H9 (cell line): ENCODE measurements at regions not wholly inside any gene's neighbourhood (a gene's known extent, or its start where the extent isn't known, plus 50 kb on each side); places are given as distances from the start of the nearest gene placed in this dataset.

Source experiments
- DNase-seq: peaks from one replicate; pipeline ENCODE4 v3.0.0-alpha.2; 2017
- H2AFZ ChIP-seq: one replicate; pipeline ENCODE4 v1.6.1; 2013; ENCODE audit warnings: mild to moderate bottlenecking, low read length, control low read depth, moderate library complexity
- H2AK5ac ChIP-seq: 2 replicates; pipeline ENCODE4 v1.6.1; 2013; ENCODE audit warnings: low read length, control low read depth, mixed read lengths; ENCODE audit not compliant: insufficient read length
- H2BK120ac ChIP-seq: one replicate; pipeline ENCODE4 v1.6.1; 2013; ENCODE audit warnings: low read depth, mild to moderate bottlenecking, low read length, control low read depth, inconsistent platforms; ENCODE audit not compliant: poor library complexity, severe bottlenecking
- H2BK12ac ChIP-seq: 2 replicates; pipeline ENCODE4 v1.6.1; 2013; ENCODE audit warnings: low read length, control low read depth, mixed read lengths, low read depth; ENCODE audit not compliant: insufficient read length
- H2BK15ac ChIP-seq: 2 replicates; pipeline ENCODE4 v1.6.1; 2013; ENCODE audit warnings: low read depth, low read length, control low read depth
- H2BK20ac ChIP-seq: one replicate; pipeline ENCODE4 v1.6.1; 2013; ENCODE audit warnings: low read depth, mild to moderate bottlenecking, low read length, control low read depth, inconsistent platforms; ENCODE audit not compliant: poor library complexity, severe bottlenecking
- H2BK5ac ChIP-seq: 2 replicates; pipeline ENCODE4 v1.6.1; 2013; ENCODE audit warnings: low read length, control low read depth, mixed read lengths; ENCODE audit not compliant: insufficient read length
- H3K14ac ChIP-seq: 2 replicates; pipeline ENCODE4 v1.6.1; 2013; ENCODE audit warnings: low read length, control low read depth; ENCODE audit not compliant: insufficient read depth
- H3K18ac ChIP-seq: 2 replicates; pipeline ENCODE4 v1.6.1; 2013; ENCODE audit warnings: low read depth, mild to moderate bottlenecking, mixed read lengths, low read length, control low read depth; ENCODE audit not compliant: insufficient read length
- H3K23ac ChIP-seq: 2 replicates; pipeline ENCODE4 v1.6.1; 2013; ENCODE audit warnings: low read length, control low read depth, mixed read lengths, low read depth; ENCODE audit not compliant: insufficient read length
- H3K23me2 ChIP-seq: 2 replicates; pipeline ENCODE4 v1.6.1; 2013; ENCODE audit warnings: low read depth, mild to moderate bottlenecking, mixed read lengths, low read length, control low read depth; ENCODE audit not compliant: insufficient read length, poor library complexity, severe bottlenecking
- H3K27ac ChIP-seq: 2 replicates; pipeline ENCODE4 v1.5.1; 2013; ENCODE audit warnings: low read length, control low read depth, mixed read lengths, low read depth; ENCODE audit not compliant: insufficient read length
- H3K27me3 ChIP-seq: 2 replicates; pipeline ENCODE4 v1.6.1; 2013; ENCODE audit warnings: low read length, control low read depth, inconsistent platforms; ENCODE audit not compliant: insufficient read depth
- H3K4ac ChIP-seq: 2 replicates; pipeline ENCODE4 v1.6.1; 2013; ENCODE audit warnings: low read depth, mild to moderate bottlenecking, control low read depth, inconsistent platforms, low read length, moderate library complexity
- H3K4me1 ChIP-seq: 2 replicates; pipeline ENCODE4 v1.6.1; 2013; ENCODE audit warnings: low read length, control low read depth, inconsistent platforms; ENCODE audit not compliant: insufficient read depth
- H3K4me2 ChIP-seq: 2 replicates; pipeline ENCODE4 v1.6.1; 2013; ENCODE audit warnings: low read length, control low read depth, mixed read lengths; ENCODE audit not compliant: insufficient read length, insufficient read depth
- H3K56ac ChIP-seq: 2 replicates; pipeline ENCODE4 v1.6.1; 2013; ENCODE audit warnings: low read depth, mild to moderate bottlenecking, mixed read lengths, low read length, control low read depth; ENCODE audit not compliant: insufficient read length
- H3K79me1 ChIP-seq: 2 replicates; pipeline ENCODE4 v1.6.1; 2013; ENCODE audit warnings: low read depth, mild to moderate bottlenecking, moderate library complexity, low read length, control low read depth, inconsistent platforms; ENCODE audit not compliant: insufficient read depth, poor library complexity, severe bottlenecking
- H3K79me2 ChIP-seq: 2 replicates; pipeline ENCODE4 v1.6.1; 2013; ENCODE audit warnings: low read length, control low read depth, inconsistent platforms; ENCODE audit not compliant: insufficient read depth
- H3K9ac ChIP-seq: 2 replicates; pipeline ENCODE4 v1.6.1; 2013; ENCODE audit warnings: low read length, control low read depth, mixed read lengths; ENCODE audit not compliant: insufficient read length; ENCODE audit errors: extremely low read depth
- H3K9me3 ChIP-seq: one replicate; pipeline ENCODE4 v1.6.1; 2013; ENCODE audit warnings: low read depth, low read length, inconsistent platforms; ENCODE audit not compliant: control insufficient read depth
- H3T11ph ChIP-seq: one replicate; pipeline ENCODE4 v1.6.1; 2013; ENCODE audit warnings: mild to moderate bottlenecking, low read length, control low read depth, inconsistent platforms
- H4K20me1 ChIP-seq: one replicate; pipeline ENCODE4 v1.6.1; 2013; ENCODE audit not compliant: control insufficient read depth, insufficient read length, insufficient read depth
- H4K5ac ChIP-seq: 2 replicates; pipeline ENCODE4 v1.6.1; 2013; ENCODE audit warnings: low read depth, mild to moderate bottlenecking, mixed read lengths, low read length, control low read depth; ENCODE audit not compliant: insufficient read length
- H4K8ac ChIP-seq: replicated peaks from 2 replicates; pipeline ENCODE4 v1.6.1; 2013; ENCODE audit warnings: low read length, control low read depth, mixed read lengths, low read depth; ENCODE audit not compliant: insufficient read length
- H4K91ac ChIP-seq: 2 replicates; pipeline ENCODE4 v1.6.1; 2013; ENCODE audit warnings: low read depth, mild to moderate bottlenecking, moderate library complexity, mixed read lengths, low read length, control low read depth; ENCODE audit not compliant: insufficient read length
- H3K27ac Mint-ChIP-seq, 3 experiments: 2 replicates in 2 of 3; 3 replicates in 1 of 3; pipeline ENCODE4 v1.8.0; 2020 to 2021; ENCODE audit warnings: mixed read lengths in 3 of 3, mild to moderate bottlenecking in 1 of 3, moderate library complexity in 1 of 3
- H3K27me3 Mint-ChIP-seq: 2 replicates; pipeline ENCODE4 v1.8.0; 2021; ENCODE audit warnings: low read depth, mild to moderate bottlenecking, moderate library complexity, mixed read lengths
- H3K36me3 Mint-ChIP-seq, 3 experiments: 2 replicates in 2 of 3; 3 replicates in 1 of 3; pipeline ENCODE4 v1.8.0; 2020 to 2021; ENCODE audit warnings: low read depth in 3 of 3, mixed read lengths in 3 of 3; ENCODE audit not compliant: insufficient read depth in 1 of 3
- H3K4me1 Mint-ChIP-seq, 2 experiments: 2 replicates each; pipeline ENCODE4 v1.8.0; 2020; ENCODE audit warnings: mixed read lengths in 2 of 2
- H3K4me3 Mint-ChIP-seq, 2 experiments: 2 replicates in 1 of 2; 3 replicates in 1 of 2; pipeline ENCODE4 v1.8.0; 2020 to 2021; ENCODE audit warnings: mild to moderate bottlenecking in 2 of 2, mixed read lengths in 2 of 2, moderate library complexity in 1 of 2
- H3K9me3 Mint-ChIP-seq, 2 experiments: 2 replicates in 1 of 2; 3 replicates in 1 of 2; pipeline ENCODE4 v1.8.0; 2020; ENCODE audit warnings: mild to moderate bottlenecking in 2 of 2, mixed read lengths in 2 of 2, moderate library complexity in 1 of 2
- CTCF ChIP-seq: fragments of 200-600 bp; sonication (generic); conservative IDR thresholded peaks from 3 replicates; pipeline ENCODE4 v1.8.0; 2021; ENCODE audit warnings: antibody characterized with exemption, mild to moderate bottlenecking
- WGBS: extraction: QIAGEN DNeasy Blood & Tissue Kit; methylation state at CpG from one replicate; pipeline ENCODE4 v1.1.7; 2013; ENCODE audit warnings: missing lambda C conversion rate, low lambda C conversion rate, mixed read lengths; ENCODE audit not compliant: insufficient read length; ENCODE audit errors: extremely low coverage; 5-methylcytosine and 5-hydroxymethylcytosine counted together

- H3K4me3 Mint-ChIP-seq: no peak overlapping the region
- no peak overlapping the region for H2BK20ac ChIP-seq
- H2BK15ac ChIP-seq: no peak overlapping the region
- H2BK12ac ChIP-seq: no peak overlapping the region
- H3K18ac ChIP-seq: no peak overlapping the region
- DNase-seq: no peak
- no peak overlapping the region for H3K9ac ChIP-seq
- H3K4me2 ChIP-seq: no peak overlapping the region
- no peak overlapping the region for H3K56ac ChIP-seq
- TF ChIP-seq CTCF: no peak
- no CpG with 5 or more reads among the region's 6 CpGs for WGBS
- no peaks in the 10 kb centered on the region for H3K9me3 ChIP-seq
- H2AK5ac ChIP-seq: no peak overlapping the region
- no peak overlapping the region for H2BK5ac ChIP-seq
- H4K8ac ChIP-seq: no peak overlapping the region
- no peaks in the 10 kb centered on the region for H4K20me1 ChIP-seq
- no peak overlapping the region for H3K27ac ChIP-seq
- H3K27ac Mint-ChIP-seq: no peak overlapping the region
- H3K14ac ChIP-seq: no peak overlapping the region
- H4K91ac ChIP-seq: no peak overlapping the region
- no peaks in the 10 kb centered on the region; the same call in 1 of the 2 replicates for H3K27me3 Mint-ChIP-seq
- no peak overlapping the region for H2AFZ ChIP-seq
- H3K23me2 ChIP-seq: no peaks in the 10 kb centered on the region
- no peak overlapping the region for H3K4ac ChIP-seq
- no peaks in the 10 kb centered on the region for H3K27me3 ChIP-seq
- H3K9me3 Mint-ChIP-seq: peaks cover 0 to 4% of the 10 kb centered on the region in 2 experiments; a peak in 1 of 5 replicates
- H4K5ac ChIP-seq: no peak overlapping the region
- H3K79me2 ChIP-seq: no peaks in the 10 kb centered on the region
- H3K36me3 Mint-ChIP-seq: no peaks in the 10 kb centered on the region
- no peak overlapping the region for H3K23ac ChIP-seq
- H3K4me1 Mint-ChIP-seq: peaks cover 10% of the 10 kb centered on the region in 2 experiments
- H3K4me1 ChIP-seq: no peaks in the 10 kb centered on the region
- no peaks in the 10 kb centered on the region for H3K79me1 ChIP-seq
- H3T11ph ChIP-seq: no peak overlapping the region
- H2BK120ac ChIP-seq: no peak overlapping the region
These were observed 119.0 kb upstream of the WDR17 start for GRCh38 chr4:175946472-175947116.
